AG10803 (cell line): ENCODE measurements at regions not wholly inside any gene's neighbourhood (a gene's known extent, or its start where the extent isn't known, plus 50 kb on each side); places are given as distances from the start of the nearest gene placed in this dataset.

Experiments
- DNase-seq: peaks from one replicate; pipeline ENCODE4 v3.0.0; 2010; ENCODE audit warnings: low read depth
- H3K4me3 ChIP-seq: 2 replicates; pipeline ENCODE4 v1.5.1; 2011; ENCODE audit warnings: mild to moderate bottlenecking, low read length, control low read depth
- TF ChIP-seq, protein P1 (sequence below): conservative IDR thresholded peaks from 2 replicates; pipeline ENCODE4 v1.5.1; 2011; ENCODE audit warnings: mild to moderate bottlenecking, low read length, control low read depth, inconsistent platforms

DNA sequence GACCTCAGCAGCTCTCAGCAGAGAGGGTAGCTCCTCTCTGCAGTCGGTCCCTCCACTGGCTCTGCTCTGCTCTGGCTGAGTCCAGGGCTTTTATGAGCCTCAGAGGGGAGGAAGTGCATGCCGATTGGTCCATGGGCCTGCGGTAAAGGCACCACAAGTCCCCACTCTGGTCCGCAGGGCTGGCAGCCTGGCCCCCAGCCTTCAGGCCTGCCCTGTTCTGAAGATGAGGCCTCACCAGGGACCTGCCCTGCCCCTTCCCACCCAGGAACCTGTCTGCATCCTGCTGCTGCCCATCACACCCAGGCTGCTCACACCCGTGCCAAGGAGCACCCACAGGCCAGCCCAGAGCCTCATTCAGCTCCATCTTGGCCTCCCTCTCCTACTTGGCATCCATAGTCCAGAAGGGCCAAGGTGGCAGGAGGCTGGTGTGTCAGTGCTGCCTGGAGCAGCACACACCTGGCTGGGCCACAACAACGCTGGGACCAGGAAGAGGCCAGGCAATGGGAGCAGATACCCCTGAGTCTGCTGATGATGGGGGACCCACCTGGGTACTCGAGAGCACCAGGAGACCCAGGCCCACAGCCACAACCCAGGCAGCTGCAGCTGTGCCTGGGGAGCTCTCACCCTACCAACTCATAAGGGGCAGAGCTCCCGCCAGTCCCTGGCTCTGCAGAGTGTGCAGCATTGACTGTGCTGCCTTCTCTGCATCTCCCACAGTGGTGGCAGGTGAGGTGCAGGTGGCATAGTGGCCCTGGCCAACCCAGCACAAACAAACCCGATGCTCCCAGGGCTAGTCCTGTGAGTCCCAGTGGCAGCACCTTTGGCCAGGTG lies 191.9 kb upstream of the NUDT6 start:
- no peak for DNase-seq
- H3K4me3 ChIP-seq, result no peak overlapping the region
- TF ChIP-seq, protein P1, sequence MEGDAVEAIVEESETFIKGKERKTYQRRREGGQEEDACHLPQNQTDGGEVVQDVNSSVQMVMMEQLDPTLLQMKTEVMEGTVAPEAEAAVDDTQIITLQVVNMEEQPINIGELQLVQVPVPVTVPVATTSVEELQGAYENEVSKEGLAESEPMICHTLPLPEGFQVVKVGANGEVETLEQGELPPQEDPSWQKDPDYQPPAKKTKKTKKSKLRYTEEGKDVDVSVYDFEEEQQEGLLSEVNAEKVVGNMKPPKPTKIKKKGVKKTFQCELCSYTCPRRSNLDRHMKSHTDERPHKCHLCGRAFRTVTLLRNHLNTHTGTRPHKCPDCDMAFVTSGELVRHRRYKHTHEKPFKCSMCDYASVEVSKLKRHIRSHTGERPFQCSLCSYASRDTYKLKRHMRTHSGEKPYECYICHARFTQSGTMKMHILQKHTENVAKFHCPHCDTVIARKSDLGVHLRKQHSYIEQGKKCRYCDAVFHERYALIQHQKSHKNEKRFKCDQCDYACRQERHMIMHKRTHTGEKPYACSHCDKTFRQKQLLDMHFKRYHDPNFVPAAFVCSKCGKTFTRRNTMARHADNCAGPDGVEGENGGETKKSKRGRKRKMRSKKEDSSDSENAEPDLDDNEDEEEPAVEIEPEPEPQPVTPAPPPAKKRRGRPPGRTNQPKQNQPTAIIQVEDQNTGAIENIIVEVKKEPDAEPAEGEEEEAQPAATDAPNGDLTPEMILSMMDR, result no peak

DNA sequence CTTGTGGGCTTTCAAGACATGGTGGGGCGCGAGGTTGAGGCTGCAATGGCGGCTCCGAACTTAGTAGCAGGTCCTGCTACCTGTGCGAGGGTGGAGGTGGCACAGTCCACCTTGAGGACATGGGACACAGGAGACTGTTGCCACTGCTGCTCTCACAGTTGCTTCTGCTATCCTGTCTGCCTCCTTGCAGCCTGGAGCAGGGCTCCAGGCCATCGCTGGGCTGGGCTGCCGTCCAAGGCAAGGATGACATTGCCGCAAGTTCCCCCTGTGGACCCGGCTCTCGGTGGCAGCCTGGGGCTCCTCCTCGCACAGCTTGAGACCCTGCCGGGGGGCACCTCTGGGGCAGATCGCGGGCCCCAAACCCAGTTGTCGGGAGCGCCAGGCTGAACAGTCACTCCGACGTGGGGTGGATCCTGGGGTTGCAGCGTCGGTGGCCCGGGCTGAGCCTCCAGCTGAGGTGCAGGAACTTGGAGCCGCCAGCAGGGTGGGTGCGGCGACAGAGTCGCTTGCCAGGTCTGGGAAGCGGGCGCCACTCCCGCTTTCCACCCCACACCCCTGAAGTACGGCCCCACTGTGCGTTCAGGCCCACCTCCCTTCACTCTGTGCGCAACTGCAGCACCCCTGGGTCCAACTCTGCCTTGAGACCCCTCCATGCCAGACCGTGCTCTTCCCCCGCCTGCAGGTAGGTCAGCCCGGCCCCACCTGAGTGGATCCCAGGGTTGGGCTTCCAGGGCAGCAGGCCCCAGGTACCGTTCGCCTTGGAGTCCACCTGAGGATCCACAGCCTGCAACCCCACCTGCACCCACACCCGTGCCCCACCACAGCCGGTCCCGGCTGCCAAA lies 192.7 kb upstream of the NUDT6 start:
- DNase-seq, result no peak
- TF ChIP-seq, protein P1, result no peak
- no peak overlapping the region for H3K4me3 ChIP-seq

DNA sequence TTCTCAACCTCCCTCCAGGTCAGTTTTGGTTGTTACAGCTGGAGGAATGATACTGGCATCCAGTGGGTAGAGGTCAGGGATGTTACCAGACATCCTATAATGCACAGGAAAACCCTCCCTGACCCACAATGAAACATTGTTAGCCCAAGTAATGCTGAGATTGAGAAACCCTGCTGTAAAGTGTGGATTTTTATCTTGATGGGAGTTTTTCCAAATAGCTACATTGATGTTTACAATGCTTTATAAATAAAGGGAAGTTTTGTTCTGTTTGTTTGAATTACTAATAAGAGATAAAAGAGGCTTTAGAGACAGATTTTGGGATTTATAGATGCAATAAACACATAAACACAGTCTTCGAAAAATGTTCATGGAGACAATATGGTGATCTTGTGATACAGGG lies 194.0 kb upstream of the NUDT6 start:
- DNase-seq, result no peak
- TF ChIP-seq, protein P1, result no peak
- H3K4me3 ChIP-seq, result no peak overlapping the region

DNA sequence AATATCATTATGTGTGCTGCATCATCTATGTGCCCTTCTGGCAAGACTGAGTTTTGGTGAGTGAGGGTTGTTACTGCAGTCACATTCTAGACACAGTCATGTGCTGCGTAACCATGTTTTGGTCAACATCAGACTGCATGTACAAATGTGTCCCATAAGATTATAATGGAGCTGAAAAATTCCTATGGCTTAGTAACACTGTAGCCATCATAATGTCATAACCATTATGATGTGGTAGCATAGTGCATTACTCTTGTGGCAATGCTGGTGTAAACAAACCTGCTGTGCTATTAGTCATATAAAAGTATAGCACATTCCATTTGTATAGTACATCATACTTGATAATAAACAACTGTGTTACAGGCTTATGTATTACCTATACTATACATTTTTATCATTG lies 198.1 kb upstream of the NUDT6 start:
- peak; percentile 29 for DNase-seq
- TF ChIP-seq, protein P1, result no peak
- no peak overlapping the region for H3K4me3 ChIP-seq

DNA sequence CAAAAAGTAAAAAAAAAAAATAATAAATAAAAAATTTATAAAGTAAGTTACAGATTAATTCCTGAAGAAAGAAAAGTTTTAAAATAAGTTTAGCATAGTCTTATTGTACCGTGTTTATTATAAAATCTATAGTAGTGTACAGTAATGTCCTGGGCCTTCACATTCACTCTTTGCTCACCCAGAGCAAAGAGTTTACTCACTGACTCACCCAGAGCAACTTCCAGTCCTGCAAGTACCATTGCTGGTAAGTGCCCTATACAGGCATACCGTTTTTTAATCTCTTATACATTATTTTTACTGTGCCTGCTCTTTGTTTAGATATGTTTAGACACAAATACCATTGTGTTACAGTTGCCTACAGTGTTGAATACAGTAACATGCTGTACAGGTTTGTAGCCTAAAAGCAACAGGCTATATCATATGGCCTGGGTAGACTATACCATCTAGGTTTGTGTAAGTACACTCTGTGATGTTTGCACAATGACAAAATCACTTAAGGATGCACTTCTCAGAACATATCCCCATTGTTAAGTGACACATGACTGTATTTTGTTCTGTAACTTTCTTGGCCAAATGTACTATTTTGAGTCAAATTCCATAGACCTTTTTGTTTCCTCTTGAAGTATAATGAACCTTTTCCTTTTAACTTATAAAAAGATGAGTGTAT lies 199.0 kb upstream of the NUDT6 start:
- TF ChIP-seq, protein P1, result no peak
- no peak for DNase-seq
- no peak overlapping the region for H3K4me3 ChIP-seq

DNA sequence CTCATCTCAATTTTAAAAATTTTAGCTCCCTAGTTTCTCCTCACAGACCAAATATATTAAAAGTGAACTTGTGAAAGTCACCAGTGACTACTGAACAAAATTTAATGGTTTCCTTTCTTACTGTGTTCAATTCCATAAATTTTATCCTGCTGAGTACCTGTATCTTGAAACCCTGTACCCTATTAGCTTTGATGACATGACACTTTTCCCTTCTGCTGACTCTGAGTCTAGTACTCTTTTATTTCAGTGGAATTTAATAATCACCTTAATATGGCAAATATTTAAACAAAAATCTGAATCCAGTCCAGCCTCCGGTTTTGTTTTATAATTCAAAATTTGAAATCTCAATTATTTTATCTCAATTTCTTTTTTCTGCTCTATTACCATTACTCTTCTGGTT lies 203.1 kb upstream of the NUDT6 start:
- TF ChIP-seq, protein P1, result no peak
- no peak for DNase-seq
- H3K4me3 ChIP-seq, result no peak overlapping the region
